Neural cell (in vitro differentiated cells): ENCODE measurements at regions not wholly inside any gene's neighbourhood (a gene's known extent, or its start where the extent isn't known, plus 50 kb on each side); places are given as distances from the start of the nearest gene placed in this dataset.

Experiments
- CTCF ChIP-seq: fragments of 450-650 bp; IDR thresholded peaks from 2 replicates; pipeline ENCODE4 v1.5.1; 2014; ENCODE audit warnings: antibody characterized with exemption, mild to moderate bottlenecking, moderate library complexity; ENCODE audit not compliant: poor library complexity, severe bottlenecking
- EP300 ChIP-seq: fragments of 450-650 bp; conservative IDR thresholded peaks from 2 replicates; pipeline ENCODE4 v1.6.1; 2014; ENCODE audit warnings: antibody characterized with exemption, mild to moderate bottlenecking, moderate library complexity; ENCODE audit not compliant: poor library complexity, severe bottlenecking
- EZH2 ChIP-seq: fragments of 200-600, 300-800 bp; shearing (Covaris generic), sonication (generic); IDR thresholded peaks from 2 replicates; pipeline ENCODE4 v1.6.1; 2014; ENCODE audit warnings: antibody characterized with exemption, low read length, borderline replicate concordance, mild to moderate bottlenecking; ENCODE audit not compliant: insufficient read depth, poor library complexity, severe bottlenecking
- POLR2AphosphoS5 ChIP-seq: IDR thresholded peaks from 2 replicates; pipeline ENCODE4 v1.6.1; 2012
- RAD21 ChIP-seq: fragments of 450-650 bp; conservative IDR thresholded peaks from 2 replicates; pipeline ENCODE4 v1.6.1; 2014; ENCODE audit warnings: antibody characterized with exemption, mild to moderate bottlenecking, moderate library complexity
- SMC3 ChIP-seq: fragments of 450-650 bp; conservative IDR thresholded peaks from 2 replicates; pipeline ENCODE4 v1.6.1; 2014; ENCODE audit warnings: antibody characterized with exemption, mild to moderate bottlenecking, moderate library complexity; ENCODE audit not compliant: poor library complexity
- TAF1 ChIP-seq: IDR thresholded peaks from 2 replicates; pipeline ENCODE4 v1.6.1; 2012; ENCODE audit warnings: low read depth
- TF ChIP-seq, protein P1 (sequence below): IDR thresholded peaks from 2 replicates; pipeline ENCODE4 v1.6.1; 2012; ENCODE audit warnings: borderline replicate concordance

GRCh38 chr12:91703491-91704283 is 442.0 kb downstream of the BTG1 start:
- TF ChIP-seq CTCF (no peak), EZH2 (no peak), EP300 (no peak), POLR2AphosphoS5 (no peak), TAF1 (no peak), RAD21 (no peak), SMC3 (no peak)
- TF ChIP-seq, protein P1, sequence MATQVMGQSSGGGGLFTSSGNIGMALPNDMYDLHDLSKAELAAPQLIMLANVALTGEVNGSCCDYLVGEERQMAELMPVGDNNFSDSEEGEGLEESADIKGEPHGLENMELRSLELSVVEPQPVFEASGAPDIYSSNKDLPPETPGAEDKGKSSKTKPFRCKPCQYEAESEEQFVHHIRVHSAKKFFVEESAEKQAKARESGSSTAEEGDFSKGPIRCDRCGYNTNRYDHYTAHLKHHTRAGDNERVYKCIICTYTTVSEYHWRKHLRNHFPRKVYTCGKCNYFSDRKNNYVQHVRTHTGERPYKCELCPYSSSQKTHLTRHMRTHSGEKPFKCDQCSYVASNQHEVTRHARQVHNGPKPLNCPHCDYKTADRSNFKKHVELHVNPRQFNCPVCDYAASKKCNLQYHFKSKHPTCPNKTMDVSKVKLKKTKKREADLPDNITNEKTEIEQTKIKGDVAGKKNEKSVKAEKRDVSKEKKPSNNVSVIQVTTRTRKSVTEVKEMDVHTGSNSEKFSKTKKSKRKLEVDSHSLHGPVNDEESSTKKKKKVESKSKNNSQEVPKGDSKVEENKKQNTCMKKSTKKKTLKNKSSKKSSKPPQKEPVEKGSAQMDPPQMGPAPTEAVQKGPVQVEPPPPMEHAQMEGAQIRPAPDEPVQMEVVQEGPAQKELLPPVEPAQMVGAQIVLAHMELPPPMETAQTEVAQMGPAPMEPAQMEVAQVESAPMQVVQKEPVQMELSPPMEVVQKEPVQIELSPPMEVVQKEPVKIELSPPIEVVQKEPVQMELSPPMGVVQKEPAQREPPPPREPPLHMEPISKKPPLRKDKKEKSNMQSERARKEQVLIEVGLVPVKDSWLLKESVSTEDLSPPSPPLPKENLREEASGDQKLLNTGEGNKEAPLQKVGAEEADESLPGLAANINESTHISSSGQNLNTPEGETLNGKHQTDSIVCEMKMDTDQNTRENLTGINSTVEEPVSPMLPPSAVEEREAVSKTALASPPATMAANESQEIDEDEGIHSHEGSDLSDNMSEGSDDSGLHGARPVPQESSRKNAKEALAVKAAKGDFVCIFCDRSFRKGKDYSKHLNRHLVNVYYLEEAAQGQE: no peak
